MG63 (cell line): ENCODE measurements at regions not wholly inside any gene's neighbourhood (a gene's known extent, or its start where the extent isn't known, plus 50 kb on each side); places are given as distances from the start of the nearest gene placed in this dataset.

Experiments
- DNase-seq: peaks from one replicate; pipeline ENCODE4 v3.0.0-alpha.2; 2020
- H3K27me3 ChIP-seq: fragments of 250-450 bp; sonication (Bioruptor Pico); 2 replicates; pipeline ENCODE4 v1.5.1; 2020; ENCODE audit warnings: mild to moderate bottlenecking, moderate library complexity
- H3K36me3 ChIP-seq: fragments of 250-450 bp; sonication (Bioruptor Pico); 2 replicates; pipeline ENCODE4 v1.5.1; 2020; ENCODE audit warnings: mild to moderate bottlenecking, moderate library complexity
- H3K4me3 ChIP-seq: fragments of 250-450 bp; sonication (Bioruptor Pico); 2 replicates; pipeline ENCODE4 v1.5.1; 2020; ENCODE audit warnings: mild to moderate bottlenecking, moderate library complexity
- H3K9me3 ChIP-seq: fragments of 250-450 bp; sonication (Bioruptor Pico); 2 replicates; pipeline ENCODE4 v1.5.1; 2020; ENCODE audit warnings: mild to moderate bottlenecking, moderate library complexity

DNA sequence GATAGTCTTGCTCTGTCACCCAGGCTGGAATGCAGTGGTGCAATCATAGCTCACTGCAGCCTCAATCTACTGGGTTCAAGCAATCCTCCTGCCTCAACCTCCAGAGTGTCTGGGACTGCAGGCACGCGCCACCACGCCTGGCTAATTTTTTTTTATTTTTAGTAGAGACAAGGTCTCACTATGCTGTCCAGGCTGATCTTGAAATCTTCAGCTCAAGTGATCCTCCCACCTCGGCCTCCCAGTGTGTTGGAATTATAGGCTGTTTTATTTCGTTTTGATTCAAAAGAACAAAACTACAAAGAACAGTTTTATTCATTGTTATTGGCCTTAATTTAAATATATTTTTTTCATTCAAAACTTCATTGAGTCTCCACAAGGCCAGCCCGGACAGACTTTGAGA, 109.8 kb upstream of the NFE2L3 start:
- H3K27me3 ChIP-seq = no peaks in the 10 kb centered on the region
- DNase-seq = no peak
- no peaks in the 10 kb centered on the region for H3K9me3 ChIP-seq
- H3K4me3 ChIP-seq = no peak overlapping the region
- no peaks in the 10 kb centered on the region for H3K36me3 ChIP-seq

DNA sequence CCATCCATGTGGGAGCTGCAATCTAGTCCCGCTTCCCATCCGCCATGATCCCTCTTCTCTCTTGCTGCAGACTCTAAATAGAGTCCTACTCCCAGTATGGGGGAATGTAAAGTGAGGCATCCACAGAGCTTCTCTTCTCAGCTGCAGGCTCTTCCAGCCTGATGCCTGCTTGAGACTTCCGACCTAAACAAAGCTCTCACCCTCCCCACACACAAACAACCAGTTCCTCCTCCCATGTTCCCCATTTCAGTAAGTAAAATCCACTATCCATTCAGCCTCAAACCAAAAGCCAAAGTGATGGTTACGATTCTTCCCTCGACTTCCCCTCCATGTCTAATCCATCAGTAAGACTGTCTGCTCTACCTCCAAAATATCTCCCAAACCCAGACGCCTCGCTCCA, 108.2 kb upstream of the NFE2L3 start:
- Histone ChIP-seq H3K36me3 (no peaks in the 10 kb centered on the region), H3K27me3 (no peaks in the 10 kb centered on the region), H3K9me3 (no peaks in the 10 kb centered on the region), H3K4me3 (no peak overlapping the region)
- DNase-seq = no peak

DNA sequence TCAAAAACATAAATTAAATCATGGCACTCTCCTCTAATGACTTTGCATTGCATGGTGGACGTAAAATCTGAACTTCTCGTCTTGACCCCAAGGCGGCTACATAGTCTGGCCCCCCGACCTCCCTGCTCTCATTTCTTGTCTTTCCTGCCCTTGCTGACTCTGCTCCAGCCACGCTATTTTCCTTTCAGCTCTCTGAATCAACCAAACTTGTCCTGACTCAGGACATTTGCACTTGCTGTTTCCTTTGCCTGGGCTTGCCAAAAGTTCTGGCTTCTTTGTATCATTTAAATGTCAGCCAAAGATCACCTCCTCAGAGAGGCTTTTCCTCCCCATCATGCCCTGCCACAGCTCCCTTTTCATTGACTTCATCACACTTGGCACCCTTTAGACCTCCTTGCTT, 107.7 kb upstream of the NFE2L3 start:
- no peak overlapping the region for H3K4me3 ChIP-seq
- no peak for DNase-seq
- H3K9me3 ChIP-seq = no peaks in the 10 kb centered on the region
- no peaks in the 10 kb centered on the region for H3K36me3 ChIP-seq
- H3K27me3 ChIP-seq = peaks cover 2% of the 10 kb centered on the region; the same call in 1 of the 2 replicates

DNA sequence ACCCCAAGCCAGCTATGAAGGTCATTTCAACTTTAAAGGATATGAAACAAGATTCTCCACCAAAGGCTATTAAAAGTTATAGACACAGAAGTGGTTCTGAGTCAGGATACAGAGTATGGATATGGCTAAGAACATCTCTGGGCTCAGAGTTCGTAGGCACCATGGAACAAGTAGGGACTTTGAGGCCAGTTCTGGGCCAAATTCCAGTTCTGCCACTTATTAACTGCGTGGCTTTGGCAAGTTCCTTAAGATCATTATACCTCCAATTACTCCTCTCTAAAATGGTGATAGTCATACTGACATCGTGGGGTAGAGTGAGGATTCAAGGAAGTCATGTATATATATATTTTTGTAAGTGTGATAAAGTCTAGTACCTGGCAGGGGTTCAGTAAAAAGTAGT, 105.8 kb upstream of the NFE2L3 start:
- Histone ChIP-seq H3K36me3 (no peaks in the 10 kb centered on the region), H3K27me3 (peaks cover 2% of the 10 kb centered on the region), H3K4me3 (no peak overlapping the region), H3K9me3 (no peaks in the 10 kb centered on the region)
- DNase-seq = no peak

DNA sequence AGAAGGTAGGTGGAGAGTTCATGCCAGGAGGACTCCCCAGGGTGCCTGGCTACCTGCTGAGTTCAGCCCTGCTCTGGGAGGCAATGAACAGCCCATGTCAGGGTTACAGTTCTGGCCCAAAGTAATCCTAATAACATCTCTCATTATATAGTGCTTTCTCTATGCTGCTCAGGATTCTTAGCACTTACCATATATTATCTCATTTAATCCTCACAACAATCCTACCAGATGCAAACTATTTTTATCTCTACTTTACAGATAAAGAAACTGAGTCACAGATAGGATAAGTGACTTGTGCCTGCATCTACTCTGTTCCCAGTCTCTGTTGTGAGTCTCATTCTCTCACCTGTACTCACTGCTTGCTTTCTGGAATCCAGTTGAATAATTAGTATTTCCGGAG, 105.1 kb upstream of the NFE2L3 start:
- no peaks in the 10 kb centered on the region for H3K36me3 ChIP-seq
- H3K27me3 ChIP-seq = peaks cover 5% of the 10 kb centered on the region
- no peak for DNase-seq
- H3K9me3 ChIP-seq = 0 out of 2 replicates have a peak, but pooled peaks cover 1% of the 10 kb centered on the region
- H3K4me3 ChIP-seq = no peak overlapping the region

GRCh38 chr7:26048663-26049062, 103.3 kb upstream of the NFE2L3 start:
- H3K4me3 ChIP-seq = no peak overlapping the region
- no peak for DNase-seq
- H3K9me3 ChIP-seq = 0 out of 2 replicates have a peak, but pooled peaks cover 4% of the 10 kb centered on the region
- peaks cover 5% of the 10 kb centered on the region for H3K27me3 ChIP-seq
- no peaks in the 10 kb centered on the region for H3K36me3 ChIP-seq

DNA sequence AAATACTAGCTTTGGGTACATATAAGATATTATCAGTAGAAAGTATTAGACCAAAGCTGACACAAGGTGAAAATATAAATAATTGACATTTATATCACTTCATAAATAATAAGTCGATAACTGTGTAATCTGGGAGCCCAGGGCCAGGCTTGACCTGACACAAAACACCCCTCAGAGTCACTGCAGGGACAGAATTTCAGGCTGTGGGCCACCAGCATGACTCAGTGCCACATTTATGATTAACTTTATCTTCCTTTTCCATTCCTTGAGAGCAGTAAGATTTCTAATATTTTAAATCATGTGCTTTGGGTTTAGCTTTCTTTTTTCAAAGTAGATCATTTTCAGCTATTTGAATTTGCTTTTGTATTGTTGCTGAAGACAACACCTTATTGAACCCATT, 102.9 kb upstream of the NFE2L3 start:
- H3K4me3 ChIP-seq = no peak overlapping the region
- H3K9me3 ChIP-seq = 0 out of 2 replicates have a peak, but pooled peaks cover 4% of the 10 kb centered on the region
- peaks cover 5% of the 10 kb centered on the region for H3K27me3 ChIP-seq
- no peak for DNase-seq
- no peaks in the 10 kb centered on the region for H3K36me3 ChIP-seq

- peaks cover 5% of the 10 kb centered on the region for H3K27me3 ChIP-seq
Measured at GRCh38 chr7:26051021-26051420, 101.0 kb upstream of the NFE2L3 start.

GRCh38 chr7:26052706-26053105, 99.3 kb upstream of the NFE2L3 start:
- Histone ChIP-seq H3K4me3 (no peak overlapping the region), H3K27me3 (peaks cover 5% of the 10 kb centered on the region), H3K9me3 (0 out of 2 replicates have a peak, but pooled peaks cover 4% of the 10 kb centered on the region), H3K36me3 (no peaks in the 10 kb centered on the region)
- no peak for DNase-seq

More at GRCh38 chr7:26051021-26051420, 101.0 kb upstream of the NFE2L3 start:
- Histone ChIP-seq H3K9me3 (0 out of 2 replicates have a peak, but pooled peaks cover 4% of the 10 kb centered on the region), H3K4me3 (no peak overlapping the region), H3K36me3 (no peaks in the 10 kb centered on the region)
- no peak for DNase-seq

GRCh38 chr7:26054386-26054785, 97.6 kb upstream of the NFE2L3 start:
- no peak for DNase-seq
- Histone ChIP-seq H3K4me3 (no peak overlapping the region), H3K36me3 (no peaks in the 10 kb centered on the region), H3K27me3 (peaks cover 3% of the 10 kb centered on the region), H3K9me3 (0 out of 2 replicates have a peak, but pooled peaks cover 4% of the 10 kb centered on the region)

- Histone ChIP-seq H3K4me3 (no peak overlapping the region), H3K27me3 (peaks cover 3% of the 10 kb centered on the region), H3K9me3 (0 out of 2 replicates have a peak, but pooled peaks cover 4% of the 10 kb centered on the region), H3K36me3 (no peaks in the 10 kb centered on the region)
- DNase-seq = no peak
Measured at GRCh38 chr7:26055241-26055640, 96.8 kb upstream of the NFE2L3 start.

- H3K4me3 ChIP-seq = no peak overlapping the region
- H3K27me3 ChIP-seq = no peaks in the 10 kb centered on the region
- H3K36me3 ChIP-seq = no peaks in the 10 kb centered on the region
- no peak for DNase-seq
- H3K9me3 ChIP-seq = no peaks in the 10 kb centered on the region
Measured at GRCh38 chr7:26060733-26061677, 91.0 kb upstream of the NFE2L3 start.

- peak; percentile 30 for DNase-seq
- Histone ChIP-seq H3K4me3 (no peak overlapping the region), H3K9me3 (no peaks in the 10 kb centered on the region), H3K27me3 (no peaks in the 10 kb centered on the region; the same call in 1 of the 2 replicates), H3K36me3 (no peaks in the 10 kb centered on the region)
Measured at GRCh38 chr7:26061678-26062603, 90.1 kb upstream of the NFE2L3 start.

DNA sequence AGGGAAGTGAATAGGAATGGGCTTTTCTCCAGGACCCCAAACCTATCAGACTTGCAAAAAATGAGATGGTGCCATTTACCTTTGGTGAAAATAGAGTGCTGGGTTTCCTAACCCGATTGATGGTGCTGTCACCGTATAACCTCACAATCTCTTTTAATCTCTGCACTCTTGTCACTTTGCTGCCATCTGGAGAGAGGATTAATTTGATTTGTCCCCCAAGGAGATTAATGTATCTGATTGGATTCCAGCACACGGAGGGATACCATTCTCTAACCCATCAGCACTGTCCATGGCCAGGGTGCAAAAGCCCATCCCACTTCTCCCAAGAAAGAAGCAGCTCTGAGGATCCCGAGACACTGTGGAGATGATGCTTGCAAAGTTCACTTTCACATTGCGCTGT, 86.3 kb upstream of the NFE2L3 start:
- Histone ChIP-seq H3K27me3 (no peaks in the 10 kb centered on the region; the same call in 1 of the 2 replicates), H3K9me3 (no peaks in the 10 kb centered on the region), H3K4me3 (no peak overlapping the region), H3K36me3 (no peaks in the 10 kb centered on the region)
- no peak for DNase-seq

DNA sequence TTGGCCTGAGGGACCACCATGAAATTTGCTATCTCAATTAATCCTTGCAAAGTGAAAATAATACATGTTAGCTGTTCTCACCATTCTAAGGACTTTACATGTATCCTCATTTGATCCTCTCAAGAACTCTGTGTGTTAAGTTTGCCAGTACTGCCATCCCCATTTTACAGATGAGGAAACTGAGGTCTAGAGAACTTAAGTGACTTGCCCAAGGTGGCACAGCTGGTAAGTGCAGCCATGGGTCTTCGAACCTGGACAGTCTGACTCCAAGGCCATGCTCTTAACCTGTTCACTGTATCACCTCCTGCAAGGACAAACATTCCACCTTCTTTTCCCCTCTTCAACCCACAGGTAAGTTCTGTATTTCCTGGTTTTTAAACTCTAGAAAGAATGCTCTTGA, 85.3 kb upstream of the NFE2L3 start:
- Histone ChIP-seq H3K27me3 (no peaks in the 10 kb centered on the region; the same call in 1 of the 2 replicates), H3K9me3 (no peaks in the 10 kb centered on the region), H3K4me3 (no peak overlapping the region), H3K36me3 (no peaks in the 10 kb centered on the region)
- no peak for DNase-seq

DNA sequence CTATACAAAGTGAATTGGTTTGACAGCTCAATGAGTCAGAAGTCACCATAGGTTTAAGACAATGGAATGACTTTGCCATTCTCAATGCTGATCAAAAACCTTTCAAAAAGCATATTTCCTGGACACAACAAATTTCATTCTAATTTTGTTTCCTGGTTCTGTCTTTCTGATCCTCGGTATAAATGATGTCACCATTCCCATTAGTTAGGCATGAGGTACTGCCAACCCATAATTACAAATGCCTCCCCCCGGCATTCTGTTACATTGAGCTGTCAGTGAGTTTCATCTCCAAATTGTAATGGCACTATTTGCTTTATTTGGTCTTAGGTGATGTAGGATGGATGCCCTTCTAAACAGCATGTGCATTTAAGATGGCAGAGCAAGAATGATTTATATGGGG, 81.7 kb upstream of the NFE2L3 start:
- Histone ChIP-seq H3K27me3 (no peaks in the 10 kb centered on the region; the same call in 1 of the 2 replicates), H3K9me3 (no peaks in the 10 kb centered on the region), H3K36me3 (no peaks in the 10 kb centered on the region), H3K4me3 (no peak overlapping the region)
- no peak for DNase-seq
